ENCODE measurements at regions not wholly inside any gene's neighbourhood (a gene's known extent, or its start where the extent isn't known, plus 50 kb on each side); places are given as distances from the start of the nearest gene placed in this dataset.

DNA sequence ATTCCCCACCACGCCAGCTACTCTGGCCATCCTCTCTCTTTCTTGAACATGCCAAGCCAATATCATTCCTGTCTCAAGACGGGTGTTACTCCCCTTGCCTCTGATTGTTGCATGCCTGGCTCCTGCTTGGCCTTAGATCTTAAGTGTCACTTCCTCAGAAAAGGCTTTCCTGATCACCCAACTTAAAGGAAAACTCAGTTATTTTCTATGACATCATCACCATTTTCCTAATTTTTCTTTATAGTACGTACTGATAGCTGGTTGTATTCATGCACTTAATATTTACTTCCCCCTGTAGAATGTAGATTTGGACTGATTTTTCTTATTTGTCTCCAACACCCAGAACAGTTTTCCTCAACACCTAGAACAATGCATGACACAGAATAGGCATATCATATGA is 123.8 kb upstream of the TSPAN2 start:
- Histone ChIP-seq H3K36me3 (replicated peaks in 1 of 2) (no peaks in the 10 kb centered on the region), H3K9me3 (replicated peaks in 1 of 3) (no peaks in the 10 kb centered on the region), H3K4me3 (no peak overlapping the region), H3K4me1 (replicated peaks in 1 of 2) (no peaks in the 10 kb centered on the region), H3K27ac (no peak overlapping the region), H3K27me3 (no peaks in the 10 kb centered on the region)
- intact Hi-C loops (cut with DNase I), result no loop called here
- no peak for TF ChIP-seq CTCF (IDR thresholded peaks at IDR 0.05)
- no peak for TF ChIP-seq POLR2A (IDR thresholded peaks at IDR 0.05)
- DNase-seq, result no peak
- WGBS, 4 donors, result 80 to 83% (median 82%) methylated on average over 3 of the region's 3 CpGs

DNA sequence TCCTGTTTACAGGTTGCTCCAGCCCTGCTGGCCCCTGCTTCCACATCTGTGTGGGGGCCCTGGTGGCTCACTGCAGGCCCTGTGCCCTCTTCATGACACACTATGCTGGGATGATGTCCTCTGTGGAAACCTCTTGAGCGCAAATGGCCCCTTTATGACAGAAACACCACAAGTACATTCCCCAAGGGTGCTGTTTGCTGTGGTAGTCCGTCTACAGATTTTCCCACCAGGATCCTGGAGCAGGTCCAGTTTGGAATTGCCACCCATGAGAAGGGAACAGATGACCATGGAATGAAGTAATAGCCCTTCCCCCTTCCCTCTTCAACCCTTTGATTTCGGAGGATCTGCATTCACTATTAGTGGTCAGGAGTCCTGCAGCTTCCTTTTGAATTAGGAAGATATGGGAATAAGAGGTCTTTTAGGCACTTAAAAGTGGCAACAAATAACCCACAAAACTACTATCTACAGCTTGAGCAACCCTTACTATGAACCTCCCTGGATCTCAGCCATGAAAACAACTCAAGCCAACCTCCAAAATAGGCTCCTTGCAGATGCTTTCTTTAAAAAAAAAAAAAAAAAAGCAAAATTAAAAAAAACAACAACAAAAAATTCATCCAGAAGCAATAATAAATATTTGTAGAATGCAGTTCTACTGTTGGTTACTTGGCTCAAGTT is 121.9 kb upstream of the TSPAN2 start:
- intact Hi-C loops (cut with DNase I), result no loop called here
- no peaks in the 10 kb centered on the region for H3K4me1 ChIP-seq (replicated peaks in 1 of 2)
- DNase-seq, result peak in 1 of 7 donors; percentile 26
- H3K27ac ChIP-seq, result no peak overlapping the region
- no peaks in the 10 kb centered on the region for H3K27me3 ChIP-seq
- H3K9me3 ChIP-seq (replicated peaks in 1 of 3), result no peaks in the 10 kb centered on the region
- H3K4me3 ChIP-seq, result no peak overlapping the region
- 64 to 79% (median 77%) methylated on average over 3 of the region's 3 CpGs for WGBS, 4 donors
- TF ChIP-seq CTCF (IDR thresholded peaks at IDR 0.05), result no peak
- no peaks in the 10 kb centered on the region for H3K36me3 ChIP-seq (replicated peaks in 1 of 2)

DNA sequence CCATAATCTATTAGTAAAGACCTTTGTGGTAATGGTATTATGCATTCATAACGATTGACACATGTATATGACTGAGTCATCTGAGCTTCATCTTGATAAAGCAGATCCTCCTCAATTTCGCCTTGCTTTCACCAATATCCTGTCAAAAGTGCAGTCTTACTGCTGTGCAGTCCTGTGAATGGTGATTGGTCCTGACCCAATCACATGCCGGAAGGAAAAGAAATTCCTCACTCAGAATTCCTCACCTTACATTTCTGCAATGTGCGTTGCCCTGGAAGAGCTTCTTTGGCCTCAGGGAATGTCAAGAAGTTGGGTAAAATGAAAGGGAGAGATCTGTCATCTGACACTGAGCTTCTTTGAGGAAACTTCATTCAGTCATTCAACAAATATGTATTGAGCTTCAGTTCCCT is 121.0 kb upstream of the TSPAN2 start:
- DNase-seq, result no peak
- Histone ChIP-seq H3K27me3 (no peaks in the 10 kb centered on the region), H3K4me3 (no peak overlapping the region), H3K9me3 (replicated peaks in 1 of 3) (no peaks in the 10 kb centered on the region), H3K4me1 (replicated peaks in 1 of 2) (no peaks in the 10 kb centered on the region), H3K27ac (no peak overlapping the region), H3K36me3 (replicated peaks in 1 of 2) (no peaks in the 10 kb centered on the region)
- WGBS, 4 donors, result 80 to 88% (median 82%) methylated on average over 4 of the region's 4 CpGs
- TF ChIP-seq POLR2A (IDR thresholded peaks at IDR 0.05) (no peak), CTCF (IDR thresholded peaks at IDR 0.05) (no peak)
- intact Hi-C loops (cut with DNase I), result no loop called here

- 40 to 68% (median 52%) methylated on average over 1 of the region's 1 CpG for WGBS, 4 donors
- DNase-seq, result no peak
- Histone ChIP-seq H3K27me3 (no peaks in the 10 kb centered on the region), H3K4me1 (replicated peaks in 1 of 2) (peaks cover 2 to 8% of the 10 kb centered on the region in 2 donors), H3K4me3 (no peak overlapping the region), H3K9me3 (replicated peaks in 1 of 3) (no peaks in the 10 kb centered on the region), H3K36me3 (replicated peaks in 1 of 2) (no peaks in the 10 kb centered on the region), H3K27ac (no peak overlapping the region)
- intact Hi-C loops (cut with DNase I), result no loop called here
- TF ChIP-seq POLR2A (IDR thresholded peaks at IDR 0.05) (no peak), CTCF (IDR thresholded peaks at IDR 0.05) (no peak)
Observed at GRCh38 chr1:115204513-115204912, 115.2 kb upstream of the TSPAN2 start.

Data from adrenal gland (tissue), 9 donors.